Adrenal gland (tissue), 9 donors: ENCODE measurements at regions not wholly inside any gene's neighbourhood (a gene's known extent, or its start where the extent isn't known, plus 50 kb on each side); places are given as distances from the start of the nearest gene placed in this dataset.
"Not testable (repeated sequence)": the region's sequence is repeated elsewhere in the genome, so short reads cannot be mapped to it uniquely, and the experiment has no call there.

ENCODE experiments used
- DNase-seq, 7 donors: peaks; one replicate each; pipeline ENCODE4 v3.0.0-alpha.2; 2019 to 2020
- H3K27ac ChIP-seq, 5 donors: fragments of 200-600 bp; sonication (generic) in 4 of 5; 1 replicate in 3 of 5; 2 replicates in 2 of 5; pipeline versions ENCODE4 v1.5.1 to v1.8.0; 2016 to 2020; ENCODE audit warnings: mild to moderate bottlenecking in 1 of 5
- H3K27me3 ChIP-seq: fragments of 200-600 bp; 2 replicates; pipeline ENCODE4 v1.8.0; 2021
- H3K36me3 ChIP-seq, 2 donors: fragments of 200-600 bp; replicated peaks in 1 of 2; 1 replicate in 1 of 2; 2 replicates in 1 of 2; pipeline versions ENCODE4 v1.5.1 to v1.8.0; 2018 to 2022
- H3K4me1 ChIP-seq, 2 donors: fragments of 200-600 bp; replicated peaks in 1 of 2; 1 replicate in 1 of 2; 2 replicates in 1 of 2; pipeline versions ENCODE4 v1.5.1 to v1.8.0; 2018 to 2021
- H3K4me3 ChIP-seq, 4 donors: fragments of 200-600 bp; sonication (generic) in 3 of 4; one replicate each; pipeline ENCODE4 v1.5.1; 2016 to 2018
- H3K9me3 ChIP-seq, 3 donors: fragments of 200-600 bp; sonication (generic) in 1 of 3; replicated peaks in 1 of 3; 1 replicate in 2 of 3; 2 replicates in 1 of 3; pipeline versions ENCODE4 v1.5.1 to v1.8.0; 2016 to 2021
- CTCF ChIP-seq, 6 experiments: fragments of 450-650 bp in 4 of 6; fragments of 200-600 bp in 2 of 6; sonication (generic) in 1 of 6; IDR thresholded peaks; 1 replicate in 5 of 6; 2 replicates in 1 of 6; pipeline versions ENCODE4 v1.5.1 to v1.8.0; 2016 to 2021; ENCODE audit warnings: antibody characterized with exemption in 6 of 6, mild to moderate bottlenecking in 2 of 6, moderate library complexity in 1 of 6
- POLR2A ChIP-seq, 2 donors: fragments of 450-650 bp; IDR thresholded peaks; one replicate each; pipeline ENCODE4 v1.6.1; 2017; ENCODE audit warnings: antibody characterized with exemption in 2 of 2, mild to moderate bottlenecking in 2 of 2, moderate library complexity in 1 of 2
- WGBS, 4 donors: extraction: QIAGEN DNeasy Blood & Tissue Kit in 2 of 4; methylation state at CpG; one replicate each; pipeline versions ENCODE4 v1.1.5 to v1.1.7; 2013 to 2017; 5-methylcytosine and 5-hydroxymethylcytosine counted together
- intact Hi-C, 2 donors: fragments of 100-400 bp; cut with DNase I; formaldehyde crosslinking; loops; one replicate each; pipeline versions ENCODE4 v1.14.1 to v1.15.0; 2022 to 2023
- donor health status: healthy with polysubstance abuse.
- donor health status: Bipolar disorder and iron deficiency.
- donor health status: DM: yes; HTN: yes; CAD: no.
- donor health status: DM: no; HTN: no; CAD: no.
- donor health status: DM: no; HTN: no; CAD: no.

- TF ChIP-seq POLR2A (IDR thresholded peaks at IDR 0.05) = no peak
- TF ChIP-seq CTCF (IDR thresholded peaks at IDR 0.05) = no peak
- WGBS, 4 donors = 92 to 100% (median 98%) methylated on average over 2 of the region's 2 CpGs
- H3K4me3 ChIP-seq = no peak overlapping the region
- no peaks in the 10 kb centered on the region for H3K4me1 ChIP-seq
- no peaks in the 10 kb centered on the region for H3K27me3 ChIP-seq
- H3K36me3 ChIP-seq = no peaks in the 10 kb centered on the region
- no peak overlapping the region for H3K27ac ChIP-seq
- no peaks in the 10 kb centered on the region for H3K9me3 ChIP-seq
- no peak for DNase-seq
- intact Hi-C loops = no loop called here
Observed at GRCh38 chr2:194661431-194661830, 995.6 kb upstream of the SLC39A10 start.

GRCh38 chr2:194639057-194639456, 1018.0 kb upstream of the SLC39A10 start:
- H3K4me1 ChIP-seq, H3K4me3 ChIP-seq, DNase-seq, H3K27ac ChIP-seq, H3K9me3 ChIP-seq, intact Hi-C loops, H3K36me3 ChIP-seq, H3K27me3 ChIP-seq: not testable (repeated sequence)
- WGBS, 4 donors = 85 to 97% (median 92%) methylated on average over 9 of the region's 9 CpGs

GRCh38 chr2:194621945-194622344, 1035.1 kb upstream of the SLC39A10 start:
- Histone ChIP-seq H3K9me3 (no peaks in the 10 kb centered on the region), H3K4me1 (no peaks in the 10 kb centered on the region), H3K27me3 (no peaks in the 10 kb centered on the region), H3K36me3 (no peaks in the 10 kb centered on the region), H3K27ac (no peak overlapping the region), H3K4me3 (no peak overlapping the region)
- TF ChIP-seq POLR2A (IDR thresholded peaks at IDR 0.05) (no peak), CTCF (IDR thresholded peaks at IDR 0.05) (no peak)
- 79 to 85% (median 80%) methylated on average over 6 of the region's 6 CpGs for WGBS, 4 donors
- intact Hi-C loops = no loop called here
- no peak for DNase-seq

GRCh38 chr2:194619366-194619765, 1037.7 kb upstream of the SLC39A10 start:
- H3K27me3 ChIP-seq = no peaks in the 10 kb centered on the region
- TF ChIP-seq POLR2A (IDR thresholded peaks at IDR 0.05) (no peak), CTCF (IDR thresholded peaks at IDR 0.05) (no peak)
- H3K9me3 ChIP-seq = no peaks in the 10 kb centered on the region
- H3K27ac ChIP-seq = no peak overlapping the region
- intact Hi-C loops = no loop called here
- DNase-seq = no peak
- no peaks in the 10 kb centered on the region for H3K36me3 ChIP-seq
- no peak overlapping the region for H3K4me3 ChIP-seq
- H3K4me1 ChIP-seq = no peaks in the 10 kb centered on the region

- H3K27ac ChIP-seq = no peak overlapping the region
- H3K4me3 ChIP-seq = no peak overlapping the region
- no peak for DNase-seq
- TF ChIP-seq POLR2A (IDR thresholded peaks at IDR 0.05) = no peak
- TF ChIP-seq CTCF (IDR thresholded peaks at IDR 0.05) = no peak
- H3K36me3 ChIP-seq = no peaks in the 10 kb centered on the region
- H3K4me1 ChIP-seq = no peaks in the 10 kb centered on the region
- no peaks in the 10 kb centered on the region for H3K27me3 ChIP-seq
- no peaks in the 10 kb centered on the region for H3K9me3 ChIP-seq
- intact Hi-C loops = no loop called here
Observed at GRCh38 chr2:194618432-194618831, 1038.6 kb upstream of the SLC39A10 start.
